ENCODE measurements at regions not wholly inside any gene's neighbourhood (a gene's known extent, or its start where the extent isn't known, plus 50 kb on each side); places are given as distances from the start of the nearest gene placed in this dataset.
"Not testable (repeated sequence)": the region's sequence is repeated elsewhere in the genome, so short reads cannot be mapped to it uniquely, and the experiment has no call there.

DNA sequence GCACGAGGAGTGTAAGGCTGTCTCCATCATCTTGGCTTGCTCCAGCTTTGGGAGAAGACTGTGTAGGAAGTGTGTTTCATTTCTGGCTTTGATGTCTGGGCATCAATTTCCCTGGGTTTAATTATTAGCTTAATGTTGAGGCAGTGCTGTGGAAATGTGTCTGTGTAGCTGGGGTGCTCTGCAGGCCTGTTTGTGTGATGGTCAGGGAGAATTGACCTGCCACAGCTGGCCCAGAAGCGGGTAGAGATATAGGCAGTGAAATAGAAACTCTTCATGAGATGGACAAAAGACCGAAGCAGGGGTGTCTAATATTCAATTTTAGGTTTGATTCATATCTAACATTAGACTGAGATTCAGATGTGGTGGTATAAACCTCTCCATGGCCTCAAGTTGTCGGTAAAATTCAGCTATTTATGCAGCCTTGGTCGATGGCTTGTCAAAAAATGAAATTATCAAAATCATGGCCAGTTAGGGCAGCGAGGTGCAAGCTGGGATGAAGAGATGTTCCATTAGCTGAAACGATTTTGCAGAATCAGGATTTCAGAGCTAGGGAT, 95.3 kb upstream of the SNX9 start:
- TF ChIP-seq, protein P1, sequence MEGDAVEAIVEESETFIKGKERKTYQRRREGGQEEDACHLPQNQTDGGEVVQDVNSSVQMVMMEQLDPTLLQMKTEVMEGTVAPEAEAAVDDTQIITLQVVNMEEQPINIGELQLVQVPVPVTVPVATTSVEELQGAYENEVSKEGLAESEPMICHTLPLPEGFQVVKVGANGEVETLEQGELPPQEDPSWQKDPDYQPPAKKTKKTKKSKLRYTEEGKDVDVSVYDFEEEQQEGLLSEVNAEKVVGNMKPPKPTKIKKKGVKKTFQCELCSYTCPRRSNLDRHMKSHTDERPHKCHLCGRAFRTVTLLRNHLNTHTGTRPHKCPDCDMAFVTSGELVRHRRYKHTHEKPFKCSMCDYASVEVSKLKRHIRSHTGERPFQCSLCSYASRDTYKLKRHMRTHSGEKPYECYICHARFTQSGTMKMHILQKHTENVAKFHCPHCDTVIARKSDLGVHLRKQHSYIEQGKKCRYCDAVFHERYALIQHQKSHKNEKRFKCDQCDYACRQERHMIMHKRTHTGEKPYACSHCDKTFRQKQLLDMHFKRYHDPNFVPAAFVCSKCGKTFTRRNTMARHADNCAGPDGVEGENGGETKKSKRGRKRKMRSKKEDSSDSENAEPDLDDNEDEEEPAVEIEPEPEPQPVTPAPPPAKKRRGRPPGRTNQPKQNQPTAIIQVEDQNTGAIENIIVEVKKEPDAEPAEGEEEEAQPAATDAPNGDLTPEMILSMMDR (IDR thresholded peaks at IDR 0.05; ENCODE audit: extremely low read depth, missing control alignments): no peak
- DNase-seq (ENCODE audit: low spot score): no peak

DNA sequence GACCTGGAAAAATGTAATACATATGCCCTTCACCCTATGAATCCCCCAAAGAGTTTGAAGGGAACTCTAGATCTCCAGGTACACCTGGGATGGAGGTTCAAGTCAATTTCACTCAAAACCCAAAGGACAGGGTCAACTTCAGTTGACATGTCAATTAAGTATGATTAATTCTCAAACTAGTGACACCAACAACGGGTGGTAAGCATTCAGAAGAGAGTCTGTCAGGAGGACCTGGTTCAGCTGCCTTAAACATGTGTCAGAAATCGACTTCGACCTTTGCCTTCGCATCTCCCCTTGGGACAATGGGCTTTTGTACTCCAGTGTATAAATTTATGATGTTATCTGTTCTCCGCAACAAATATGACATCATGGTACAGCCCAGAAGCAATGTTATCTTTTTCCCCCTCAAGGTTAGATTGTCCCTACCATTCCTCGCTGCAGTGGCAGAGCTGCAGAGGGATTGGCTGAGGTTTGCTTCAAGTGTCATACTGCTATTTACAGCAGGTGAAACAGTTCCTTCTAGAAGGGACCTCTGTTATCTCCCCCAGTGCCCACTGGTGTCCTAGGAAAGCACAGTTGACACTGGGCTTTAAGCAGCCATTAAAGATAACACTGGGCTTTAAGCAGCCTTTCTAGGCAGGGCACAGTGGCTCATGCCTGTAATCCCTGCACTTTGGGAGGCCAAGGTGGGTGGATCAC, 94.7 kb upstream of the SNX9 start:
- TF ChIP-seq, protein P1 (IDR thresholded peaks at IDR 0.05; ENCODE audit: extremely low read depth, missing control alignments): no peak
- no peak for DNase-seq (ENCODE audit: low spot score)

DNA sequence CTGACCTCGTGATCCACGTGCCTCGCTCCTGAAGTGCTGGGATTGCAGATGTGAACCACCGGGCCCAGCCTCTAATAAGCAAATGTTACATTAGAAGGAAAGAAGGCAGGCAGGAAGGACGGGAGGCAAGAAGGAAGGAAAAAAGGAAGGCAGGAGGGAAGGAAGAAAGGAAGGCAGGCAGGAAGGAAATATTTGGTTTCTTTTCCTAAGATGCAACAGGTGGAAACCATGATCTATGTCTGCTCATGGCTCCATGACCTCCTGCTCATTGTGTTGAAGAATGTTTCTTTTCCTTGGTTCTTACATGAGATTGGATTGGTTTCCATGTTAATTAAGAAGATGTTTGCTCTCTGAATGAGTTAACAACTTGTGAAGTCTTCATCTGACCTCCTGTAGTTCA, 91.8 kb upstream of the SNX9 start:
- TF ChIP-seq, protein P1 (IDR thresholded peaks at IDR 0.05; ENCODE audit: extremely low read depth, missing control alignments): no peak
- no peak for DNase-seq (ENCODE audit: low spot score)

DNA sequence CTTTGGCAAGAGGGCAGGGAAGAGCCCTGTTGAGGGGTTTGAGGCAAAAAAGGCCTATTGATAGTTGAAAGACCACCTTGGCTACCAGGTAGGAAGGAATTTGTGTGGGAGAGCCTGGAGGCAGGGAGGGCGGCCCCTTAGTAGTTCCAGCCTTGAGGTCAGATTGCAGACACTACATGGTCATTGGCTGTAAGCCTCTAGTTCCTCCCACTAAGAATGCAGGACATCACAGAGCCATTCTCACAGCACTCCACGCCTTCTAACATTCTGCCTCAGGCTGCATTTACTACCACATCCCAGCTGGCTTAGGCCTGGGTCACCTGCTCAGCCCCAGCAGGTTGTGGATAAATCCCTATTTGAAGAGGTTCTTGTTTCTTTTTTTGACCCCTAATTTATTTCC, 91.0 kb upstream of the SNX9 start:
- DNase-seq (ENCODE audit: low spot score): no peak
- TF ChIP-seq, protein P1 (IDR thresholded peaks at IDR 0.05; ENCODE audit: extremely low read depth, missing control alignments): no peak

DNA sequence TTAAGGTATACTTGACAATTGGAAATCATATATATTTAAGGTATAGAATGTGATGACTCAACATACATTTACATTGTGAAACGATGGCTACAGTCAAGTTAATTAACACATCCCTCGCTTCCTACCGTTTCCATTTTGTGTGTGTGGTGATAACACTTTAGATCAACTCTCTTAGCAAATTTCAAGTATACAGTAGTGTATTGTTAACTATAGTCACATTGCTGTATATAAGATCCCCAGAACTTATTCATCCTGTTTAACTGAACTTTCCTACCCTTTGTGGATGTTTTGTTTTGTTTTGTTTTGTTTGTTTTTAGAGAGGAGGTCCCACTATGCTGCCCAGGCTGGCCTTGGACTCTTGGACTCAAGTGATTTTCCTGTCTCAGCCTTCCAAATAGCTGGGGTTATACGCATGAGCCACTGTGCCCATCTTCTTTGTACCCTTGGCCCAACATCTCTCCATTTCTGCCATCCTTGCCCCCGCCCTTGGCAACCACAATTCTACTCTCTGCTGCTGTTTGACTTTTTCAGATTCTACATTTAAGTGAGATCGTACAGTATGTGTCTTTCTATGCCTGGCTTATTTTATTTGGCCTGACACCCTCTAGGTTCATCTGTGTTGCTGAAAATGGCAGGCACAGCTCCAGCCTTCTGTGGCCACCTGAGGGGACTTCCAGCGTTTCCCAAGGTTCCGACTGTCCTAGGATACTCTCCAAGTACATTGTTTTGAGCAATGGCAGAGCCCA, 90.5 kb upstream of the SNX9 start:
- DNase-seq (ENCODE audit: low spot score): no peak
- TF ChIP-seq, protein P1 (IDR thresholded peaks at IDR 0.05; ENCODE audit: extremely low read depth, missing control alignments): no peak

DNA sequence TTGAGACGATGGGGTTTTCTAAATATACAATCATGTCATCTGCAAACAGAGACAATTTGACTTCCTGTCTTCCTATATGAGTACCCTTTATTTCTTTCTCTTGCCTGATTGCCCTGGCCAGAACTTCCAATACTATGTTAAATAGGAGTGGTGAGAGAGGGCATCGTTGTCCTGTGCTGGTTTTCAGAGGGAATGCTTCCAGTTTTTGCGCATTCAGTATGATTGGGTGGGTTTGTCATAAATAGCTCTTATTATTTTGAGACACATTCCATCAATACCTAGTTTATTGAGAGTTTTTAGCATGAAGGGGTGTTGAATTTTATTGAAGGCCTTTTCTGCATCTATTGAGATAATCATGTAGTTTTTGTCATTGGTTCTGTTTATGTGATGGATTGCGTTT, 86.5 kb upstream of the SNX9 start:
- not testable (repeated sequence) for DNase-seq (ENCODE audit: low spot score)

DNA sequence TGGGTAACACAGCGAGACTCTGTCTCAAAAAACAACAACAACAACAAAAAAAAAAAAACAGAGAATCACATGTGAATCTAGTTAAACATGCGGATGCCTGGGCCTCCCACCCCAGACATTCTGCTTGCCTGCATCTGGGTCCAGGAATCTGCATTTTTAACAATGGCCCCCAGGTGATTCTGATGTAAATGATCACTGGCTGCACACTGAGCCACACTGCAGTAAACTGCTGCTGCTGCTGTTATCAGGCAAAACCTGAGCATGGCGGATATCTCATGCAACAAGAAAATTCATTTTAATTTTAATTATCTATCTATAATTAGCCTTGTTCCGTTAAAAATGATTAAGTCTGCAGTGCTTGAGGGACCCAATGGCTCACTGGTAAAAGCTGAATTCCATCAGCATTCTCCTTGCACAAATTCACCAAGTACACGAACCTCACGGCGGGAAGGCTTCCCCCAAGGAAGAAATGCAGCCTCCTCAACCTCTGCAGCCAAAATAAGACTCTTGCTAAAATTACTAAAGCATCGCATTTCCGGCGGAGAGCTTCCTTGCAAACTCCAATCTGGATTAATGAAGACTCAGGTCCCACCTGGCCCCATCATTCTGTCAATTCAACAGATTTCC, 81.6 kb upstream of the SNX9 start:
- TF ChIP-seq, protein P1 (IDR thresholded peaks at IDR 0.05; ENCODE audit: extremely low read depth, missing control alignments): no peak

More for the DNA sequence above, 81.6 kb upstream of the SNX9 start:
- DNase-seq (ENCODE audit: low spot score): no peak

Data from GM20000 (cell line).